HEK293 (cell line): ENCODE measurements at regions not wholly inside any gene's neighbourhood (a gene's known extent, or its start where the extent isn't known, plus 50 kb on each side); places are given as distances from the start of the nearest gene placed in this dataset.

Experiments
- CTCF ChIA-PET: fragments of 350-600 bp; formaldehyde crosslinking; extraction: SDS; loops from one replicate; lab custom pipeline; 2021; ENCODE audit warnings: antibody characterized with exemption; lab: Yijun Ruan, JAX
- POLR2A ChIA-PET: fragments of 300-600 bp; formaldehyde crosslinking; extraction: SDS; loops from one replicate; lab custom pipeline; 2020; ENCODE audit warnings: antibody characterized with exemption, inconsistent platforms; lab: Yijun Ruan, JAX
- H3K27ac ChIP-seq: fragments of 200-500 bp; sonication (Bioruptor generic); 2 replicates; pipeline ENCODE4 v1.5.1; 2014; ENCODE audit warnings: low read depth, low read length, control low read depth, inconsistent platforms; ENCODE audit errors: extremely low read depth
- H3K36me3 ChIP-seq, 2 experiments: fragments of 200-500 bp in 1 of 2; sonication (Bioruptor generic) in 1 of 2; 1 replicate in 1 of 2; 2 replicates in 1 of 2; pipeline ENCODE4 v1.5.1; 2014 to 2017; ENCODE audit warnings: inconsistent platforms in 2 of 2, low read length in 2 of 2; ENCODE audit not compliant: control insufficient read depth in 2 of 2, insufficient read depth in 1 of 2
- H3K4me1 ChIP-seq: fragments of 200-500 bp; sonication (Bioruptor generic); 2 replicates; pipeline ENCODE4 v1.5.1; 2014; ENCODE audit warnings: mild to moderate bottlenecking, low read length, inconsistent platforms; ENCODE audit not compliant: control insufficient read depth, insufficient read depth
- H3K4me3 ChIP-seq: 2 replicates; pipeline ENCODE4 v1.5.1; 2011; ENCODE audit warnings: low read depth, mild to moderate bottlenecking, control low read depth, low read length, moderate library complexity
- H3K9me3 ChIP-seq: fragments of 200-500 bp; sonication (Bioruptor generic); 2 replicates; pipeline ENCODE4 v1.5.1; 2014; ENCODE audit warnings: low read depth, low read length, inconsistent platforms; ENCODE audit not compliant: control insufficient read depth, insufficient read depth
- MZF1 ChIP-seq: fragments of 450-650 bp; formaldehyde crosslinking; IDR thresholded peaks from 2 replicates; pipeline ENCODE4 v1.5.1; 2017; ENCODE audit warnings: missing biosample characterization, missing genetic modification characterization, borderline replicate concordance
- OSR2 ChIP-seq: fragments of 450-650 bp; formaldehyde crosslinking; IDR thresholded peaks from 2 replicates; pipeline ENCODE4 v1.5.1; 2016; ENCODE audit warnings: missing biosample characterization, missing genetic modification characterization
- PRDM4 ChIP-seq: fragments of 450-650 bp; formaldehyde crosslinking; IDR thresholded peaks from 2 replicates; pipeline ENCODE4 v1.5.1; 2017; ENCODE audit warnings: missing biosample characterization, missing genetic modification characterization
- SCRT1 ChIP-seq: fragments of 450-650 bp; formaldehyde crosslinking; IDR thresholded peaks from 2 replicates; pipeline ENCODE4 v1.5.1; 2016; ENCODE audit warnings: missing biosample characterization, missing genetic modification characterization, borderline replicate concordance
- SCRT2 ChIP-seq: fragments of 450-650 bp; formaldehyde crosslinking; IDR thresholded peaks from 2 replicates; pipeline ENCODE4 v1.5.1; 2016; ENCODE audit warnings: missing biosample characterization, missing genetic modification characterization
- TCF7L2 ChIP-seq: IDR thresholded peaks from 2 replicates; pipeline ENCODE4 v1.6.1; 2011; ENCODE audit warnings: low read depth, mild to moderate bottlenecking, inconsistent platforms, low read length, moderate library complexity, borderline replicate concordance
- TRIM28 ChIP-seq: IDR thresholded peaks from 2 replicates; pipeline ENCODE4 v1.6.1; 2011; ENCODE audit warnings: low read length, control low read depth, borderline replicate concordance
- ZFP41 ChIP-seq: fragments of 450-650 bp; formaldehyde crosslinking; IDR thresholded peaks from 2 replicates; pipeline ENCODE4 v1.5.1; 2016; ENCODE audit warnings: missing biosample characterization, missing genetic modification characterization, borderline replicate concordance
- ZNF148 ChIP-seq: fragments of 450-650 bp; formaldehyde crosslinking; IDR thresholded peaks from 2 replicates; pipeline ENCODE4 v1.5.0; 2017; ENCODE audit warnings: missing biosample characterization, missing genetic modification characterization, borderline replicate concordance
- ZNF211 ChIP-seq: fragments of 450-650 bp; formaldehyde crosslinking; IDR thresholded peaks from 2 replicates; pipeline ENCODE4 v1.5.1; 2016; ENCODE audit warnings: low read depth, missing biosample characterization, missing genetic modification characterization
- ZNF391 ChIP-seq: fragments of 450-650 bp; formaldehyde crosslinking; IDR thresholded peaks from 2 replicates; pipeline ENCODE4 v1.5.1; 2016; ENCODE audit warnings: low read depth, missing biosample characterization, missing genetic modification characterization, borderline replicate concordance
- ZNF404 ChIP-seq: fragments of 450-650 bp; formaldehyde crosslinking; IDR thresholded peaks from 2 replicates; pipeline ENCODE4 v1.5.1; 2017; ENCODE audit warnings: missing biosample characterization, missing genetic modification characterization
- ZNF747 ChIP-seq: fragments of 450-650 bp; formaldehyde crosslinking; IDR thresholded peaks from 2 replicates; pipeline ENCODE4 v1.5.1; 2016; ENCODE audit warnings: missing biosample characterization, missing genetic modification characterization
- ZNF777 ChIP-seq: fragments of 450-650 bp; formaldehyde crosslinking; IDR thresholded peaks from 2 replicates; pipeline ENCODE4 v1.5.1; 2017; ENCODE audit warnings: missing biosample characterization, missing genetic modification characterization, borderline replicate concordance
- ZNF792 ChIP-seq: fragments of 450-650 bp; formaldehyde crosslinking; IDR thresholded peaks from 2 replicates; pipeline ENCODE4 v1.5.1; 2016; ENCODE audit warnings: missing biosample characterization, missing genetic modification characterization
- TF ChIP-seq, protein P1 (sequence below): fragments of 450-650 bp; formaldehyde crosslinking; conservative IDR thresholded peaks from 2 replicates; pipeline ENCODE4 v1.5.1; 2016; ENCODE audit warnings: low read depth, missing biosample characterization, missing genetic modification characterization

DNA sequence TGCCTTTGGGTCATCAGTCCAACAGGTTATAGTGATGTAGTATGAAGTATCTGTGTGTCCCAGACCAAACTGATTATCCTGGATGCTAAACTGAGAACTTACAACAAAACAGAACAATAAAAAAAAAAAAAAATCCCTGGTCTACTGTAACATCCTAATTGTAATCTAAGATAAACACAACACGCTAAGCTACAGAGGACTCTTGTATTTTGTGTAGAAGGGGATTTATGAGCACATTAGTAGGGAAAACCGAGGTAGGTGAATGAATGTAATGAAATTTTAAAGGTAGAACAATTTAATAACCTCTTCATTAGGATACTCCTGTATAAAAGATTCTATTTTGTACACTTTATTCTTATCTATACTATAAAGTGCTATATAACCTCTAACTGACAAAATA, 424.1 kb downstream of the NDFIP2 start:
- TF ChIP-seq TRIM28 (peak; percentile 79; the same call in 1 of the 2 replicates), ZNF747 (tag by site-specific recombination) (no peak), ZFP41 (tag by site-specific recombination) (no peak), MZF1 (tag by site-specific recombination) (peak; percentile 74; the same call in 1 of the 2 replicates), ZNF391 (tag by site-specific recombination) (no peak), ZNF211 (no peak), ZNF404 (tag by site-specific recombination) (no peak), SCRT2 (tag by site-specific recombination) (peak; percentile 80; the same call in 1 of the 2 replicates), SCRT1 (tag by site-specific recombination) (0 out of 2 replicates have a peak, but pooled peaks have one; percentile 32), ZNF777 (tag by site-specific recombination) (no peak)
- CTCF ChIA-PET: interaction anchor here (1.1 kb wide), 1 partner anchor 437 kb away, joined by 3 read pairs; no protein-coding TSS in a partner anchor

DNA sequence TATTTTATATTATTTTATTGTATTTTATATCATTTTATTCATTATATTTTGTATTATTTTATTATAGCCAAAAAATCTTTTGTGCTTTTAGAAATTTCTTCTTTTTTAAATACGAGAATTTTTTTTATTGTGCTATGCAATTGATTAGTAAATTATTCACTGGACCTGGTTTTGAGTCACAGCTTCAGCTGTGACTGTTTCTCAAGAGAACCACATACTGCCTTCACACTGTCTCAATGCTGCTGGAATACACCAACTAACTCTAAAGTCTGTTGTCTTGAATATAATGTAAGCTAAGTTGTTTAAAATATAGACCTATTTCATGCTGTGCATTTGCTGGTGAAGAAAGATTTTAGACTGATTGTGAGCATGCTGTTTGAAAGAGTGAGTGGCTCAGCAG, 423.6 kb downstream of the NDFIP2 start:
- H3K27ac ChIP-seq: no peak overlapping the region
- POLR2A ChIA-PET: no interaction called here
- no peaks in the 10 kb centered on the region for H3K36me3 ChIP-seq
- no peak overlapping the region for H3K4me3 ChIP-seq
- TF ChIP-seq ZNF148 (tag by site-specific recombination) (no peak), PRDM4 (tag by site-specific recombination) (peak; percentile 58; the same call in 1 of the 2 replicates)
- H3K4me1 ChIP-seq: no peaks in the 10 kb centered on the region
- H3K9me3 ChIP-seq: no peaks in the 10 kb centered on the region
- CTCF ChIA-PET: interaction anchor here (1.1 kb wide), 1 partner anchor 438 kb away, joined by 3 read pairs; no protein-coding TSS in a partner anchor

More for the DNA sequence above, 424.1 kb downstream of the NDFIP2 start:
- Histone ChIP-seq H3K36me3 (no peaks in the 10 kb centered on the region), H3K4me1 (no peaks in the 10 kb centered on the region), H3K9me3 (no peaks in the 10 kb centered on the region), H3K27ac (no peak overlapping the region), H3K4me3 (no peak overlapping the region)
- POLR2A ChIA-PET: no interaction called here

DNA sequence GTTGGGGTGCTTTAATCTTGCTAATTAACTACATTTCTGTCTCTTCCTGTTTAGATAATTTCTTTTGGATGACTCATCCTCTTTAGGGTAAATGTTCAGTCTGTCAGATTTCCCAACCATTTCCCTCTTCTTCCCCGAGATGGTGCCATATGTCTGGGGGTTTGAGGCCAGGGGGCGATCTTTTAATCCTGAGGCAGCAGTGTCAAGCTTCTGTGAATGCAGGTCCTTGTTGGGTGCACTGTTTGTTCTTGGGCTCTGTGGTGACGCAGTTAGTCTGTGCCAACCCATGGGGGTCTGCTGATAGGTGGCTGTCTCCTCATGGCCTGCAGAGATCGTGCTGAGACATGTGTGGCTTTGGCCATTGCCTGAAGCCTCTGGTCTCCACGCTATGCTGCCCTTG, 420.4 kb downstream of the NDFIP2 start:
- H3K27ac ChIP-seq: no peak overlapping the region
- CTCF ChIA-PET: interaction anchor here (0.7 to 1.4 kb wide), 4 partner anchors 30 to 441 kb away, joined by 3 to 5 read pairs (median 4); no protein-coding TSS in a partner anchor
- TF ChIP-seq TCF7L2: no peak
- TF ChIP-seq, protein P1, sequence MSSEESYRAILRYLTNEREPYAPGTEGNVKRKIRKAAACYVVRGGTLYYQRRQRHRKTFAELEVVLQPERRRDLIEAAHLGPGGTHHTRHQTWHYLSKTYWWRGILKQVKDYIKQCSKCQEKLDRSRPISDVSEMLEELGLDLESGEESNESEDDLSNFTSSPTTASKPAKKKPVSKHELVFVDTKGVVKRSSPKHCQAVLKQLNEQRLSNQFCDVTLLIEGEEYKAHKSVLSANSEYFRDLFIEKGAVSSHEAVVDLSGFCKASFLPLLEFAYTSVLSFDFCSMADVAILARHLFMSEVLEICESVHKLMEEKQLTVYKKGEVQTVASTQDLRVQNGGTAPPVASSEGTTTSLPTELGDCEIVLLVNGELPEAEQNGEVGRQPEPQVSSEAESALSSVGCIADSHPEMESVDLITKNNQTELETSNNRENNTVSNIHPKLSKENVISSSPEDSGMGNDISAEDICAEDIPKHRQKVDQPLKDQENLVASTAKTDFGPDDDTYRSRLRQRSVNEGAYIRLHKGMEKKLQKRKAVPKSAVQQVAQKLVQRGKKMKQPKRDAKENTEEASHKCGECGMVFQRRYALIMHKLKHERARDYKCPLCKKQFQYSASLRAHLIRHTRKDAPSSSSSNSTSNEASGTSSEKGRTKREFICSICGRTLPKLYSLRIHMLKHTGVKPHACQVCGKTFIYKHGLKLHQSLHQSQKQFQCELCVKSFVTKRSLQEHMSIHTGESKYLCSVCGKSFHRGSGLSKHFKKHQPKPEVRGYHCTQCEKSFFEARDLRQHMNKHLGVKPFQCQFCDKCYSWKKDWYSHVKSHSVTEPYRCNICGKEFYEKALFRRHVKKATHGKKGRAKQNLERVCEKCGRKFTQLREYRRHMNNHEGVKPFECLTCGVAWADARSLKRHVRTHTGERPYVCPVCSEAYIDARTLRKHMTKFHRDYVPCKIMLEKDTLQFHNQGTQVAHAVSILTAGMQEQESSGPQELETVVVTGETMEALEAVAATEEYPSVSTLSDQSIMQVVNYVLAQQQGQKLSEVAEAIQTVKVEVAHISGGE (tag by site-specific recombination): no peak
- TF ChIP-seq ZNF792 (tag by site-specific recombination): no peak
- peak; percentile 44; the same call in 1 of the 2 replicates for TF ChIP-seq OSR2 (tag by site-specific recombination)
- H3K4me1 ChIP-seq: no peaks in the 10 kb centered on the region
- no peaks in the 10 kb centered on the region for H3K9me3 ChIP-seq
- POLR2A ChIA-PET: no interaction called here
- no peak overlapping the region for H3K4me3 ChIP-seq
- H3K36me3 ChIP-seq: no peaks in the 10 kb centered on the region
